H1 (cell line): ENCODE measurements at regions not wholly inside any gene's neighbourhood (a gene's known extent, or its start where the extent isn't known, plus 50 kb on each side); places are given as distances from the start of the nearest gene placed in this dataset.

Experiments used
- CBX5 ChIP-seq: fragments of 300-800, 300-1000 bp; sonication (generic); IDR thresholded peaks from 2 replicates; pipeline ENCODE4 v1.7.1; 2016; ENCODE audit warnings: antibody characterized with exemption, low read length, low read depth
- NANOG ChIP-seq: IDR thresholded peaks from 2 replicates; pipeline ENCODE4 v1.6.1; 2011; ENCODE audit warnings: low read length, low read depth, mild to moderate bottlenecking, inconsistent platforms; ENCODE audit not compliant: insufficient read depth, poor library complexity, severe bottlenecking
- YY1 ChIP-seq: IDR thresholded peaks from 2 replicates; pipeline ENCODE4 v1.6.1; 2011; ENCODE audit warnings: low read depth, mild to moderate bottlenecking, low read length

GRCh38 chr5:117487556-117487955, 912.9 kb upstream of the SEMA6A start (continued):
- TF ChIP-seq CBX5 (no peak), YY1 (no peak), NANOG (no peak)
